Effector CD4-positive, alpha-beta T cell (primary cell): ENCODE measurements at regions not wholly inside any gene's neighbourhood (a gene's known extent, or its start where the extent isn't known, plus 50 kb on each side); places are given as distances from the start of the nearest gene placed in this dataset.
"Not testable (repeated sequence)": the region's sequence is repeated elsewhere in the genome, so short reads cannot be mapped to it uniquely, and the experiment has no call there.

Source experiments
- DNase-seq: peaks from one replicate; pipeline ENCODE4 v3.0.0-alpha.2; 2020

DNA sequence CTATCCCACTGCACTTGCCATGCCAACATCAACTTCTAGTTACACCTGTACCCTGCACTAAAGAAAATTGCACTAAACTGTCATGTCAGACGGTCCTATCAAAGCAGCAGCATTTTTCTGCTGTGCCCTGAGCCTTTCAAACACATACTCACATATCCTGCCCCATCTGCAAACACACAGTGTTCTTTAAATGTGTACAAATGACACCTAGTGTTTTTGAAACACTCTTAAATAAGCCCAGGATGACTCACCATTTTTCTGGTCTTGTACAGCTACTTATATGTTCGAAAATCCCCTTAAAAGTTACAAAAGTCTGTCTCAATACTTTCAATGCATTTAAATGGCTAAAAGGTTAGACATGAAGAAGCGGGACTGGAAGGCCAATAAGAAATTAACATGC, 346.7 kb upstream of the PPARGC1A start:
- no peak for DNase-seq

GRCh38 chr4:24236120-24236519, 346.3 kb upstream of the PPARGC1A start:
- DNase-seq = no peak

DNA sequence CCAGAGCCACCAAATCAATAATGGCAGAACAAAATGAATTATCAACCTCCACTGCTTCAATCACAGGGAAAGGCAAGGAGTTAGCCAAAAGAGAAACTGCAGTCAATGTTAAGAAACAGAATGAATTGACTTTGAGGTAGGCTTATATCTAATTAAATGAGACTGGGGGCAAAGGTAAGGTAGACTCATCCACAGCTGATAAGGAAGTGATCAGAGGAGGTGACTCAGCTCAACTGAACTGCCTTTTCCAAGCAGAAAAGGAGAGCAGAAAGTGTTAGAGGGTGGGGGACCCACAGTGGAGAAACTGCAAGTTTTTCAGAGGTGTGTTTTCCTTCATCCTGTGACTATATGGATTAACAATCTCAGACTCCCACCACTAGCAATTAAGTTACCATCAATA, 345.8 kb upstream of the PPARGC1A start:
- DNase-seq = no peak

- no peak for DNase-seq
Observed at GRCh38 chr4:24234288-24234848, 344.5 kb upstream of the PPARGC1A start.

DNA sequence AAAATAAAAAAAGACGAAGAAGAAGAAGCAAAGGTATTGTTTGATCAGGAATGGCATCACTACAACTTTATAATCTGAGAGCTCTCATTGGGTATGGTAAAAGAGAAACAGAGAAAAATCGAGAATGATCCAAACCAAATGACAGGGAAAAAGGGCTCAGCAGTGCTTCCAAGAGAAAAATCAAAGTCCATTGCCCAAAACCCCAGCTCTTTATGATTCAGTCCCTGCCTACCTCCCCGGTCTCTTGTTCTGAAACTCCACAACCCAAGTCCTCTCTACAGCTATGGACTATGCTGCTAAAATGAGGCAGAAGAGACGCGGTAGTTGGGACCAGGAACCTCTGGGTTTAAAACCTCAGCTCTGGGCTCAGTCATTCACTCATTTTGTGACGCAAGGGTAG, 341.1 kb upstream of the PPARGC1A start:
- DNase-seq = no peak

DNA sequence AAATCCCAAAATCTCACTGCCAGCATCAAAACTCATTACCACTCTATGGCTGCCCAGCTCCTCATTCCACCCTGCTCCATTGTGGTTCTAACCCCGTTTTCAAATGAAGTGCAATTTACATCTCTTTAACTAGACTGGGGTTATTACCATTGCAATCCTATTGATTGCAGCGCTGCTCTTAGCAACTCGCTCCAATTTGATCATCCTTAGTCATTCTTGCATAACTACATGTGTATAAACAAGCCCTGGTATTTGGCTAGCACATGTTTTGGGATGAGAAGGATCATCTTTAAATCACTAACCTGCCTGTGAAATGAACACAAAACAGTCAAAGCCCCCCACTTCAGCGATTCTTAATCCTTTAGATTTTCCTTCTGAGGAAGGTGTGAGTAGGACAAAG, 340.1 kb upstream of the PPARGC1A start:
- DNase-seq = no peak

DNA sequence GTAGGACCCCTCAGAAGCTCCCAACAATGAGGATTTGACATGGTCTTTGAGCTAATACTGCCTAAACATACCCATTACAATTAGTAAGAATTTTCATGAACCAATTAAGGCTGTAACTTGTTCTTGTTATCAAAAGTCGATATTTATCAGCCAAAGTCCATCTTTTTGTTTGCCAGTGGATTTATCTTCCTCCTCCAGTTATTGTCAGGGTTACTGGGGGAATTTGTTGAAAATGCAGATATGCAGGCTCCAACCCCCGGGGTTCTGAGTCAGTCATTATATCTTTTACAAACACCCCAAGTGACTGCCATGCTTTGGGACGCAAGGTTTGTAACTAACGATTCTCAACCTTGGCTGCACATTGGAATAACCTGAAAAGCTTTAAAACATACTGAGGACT, 338.8 kb upstream of the PPARGC1A start:
- no peak for DNase-seq

GRCh38 chr4:24226667-24227066, 336.8 kb upstream of the PPARGC1A start:
- DNase-seq = no peak

- DNase-seq = no peak
Observed at GRCh38 chr4:24226023-24226422, 336.2 kb upstream of the PPARGC1A start.

DNA sequence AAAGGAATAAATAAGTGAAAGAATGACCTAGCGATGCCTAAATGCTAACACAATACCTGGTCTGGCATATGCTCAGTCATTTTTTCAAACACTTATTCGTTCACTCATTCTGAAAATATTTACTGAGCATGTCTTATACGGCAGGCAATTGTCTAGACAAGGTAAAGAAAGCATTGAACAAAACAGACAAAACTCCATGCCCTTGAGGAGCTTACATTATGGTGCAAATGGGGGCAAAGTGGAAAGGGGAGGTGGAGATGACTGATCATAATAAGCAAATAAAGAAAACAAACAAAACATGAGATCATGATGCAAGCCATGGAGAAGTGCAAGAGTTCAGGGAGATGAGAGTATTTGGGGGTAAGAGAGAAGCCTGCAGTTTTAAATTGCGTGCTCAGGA, 334.6 kb upstream of the PPARGC1A start:
- DNase-seq = no peak

- no peak for DNase-seq
Observed at GRCh38 chr4:24219209-24219608, 329.4 kb upstream of the PPARGC1A start.

DNA sequence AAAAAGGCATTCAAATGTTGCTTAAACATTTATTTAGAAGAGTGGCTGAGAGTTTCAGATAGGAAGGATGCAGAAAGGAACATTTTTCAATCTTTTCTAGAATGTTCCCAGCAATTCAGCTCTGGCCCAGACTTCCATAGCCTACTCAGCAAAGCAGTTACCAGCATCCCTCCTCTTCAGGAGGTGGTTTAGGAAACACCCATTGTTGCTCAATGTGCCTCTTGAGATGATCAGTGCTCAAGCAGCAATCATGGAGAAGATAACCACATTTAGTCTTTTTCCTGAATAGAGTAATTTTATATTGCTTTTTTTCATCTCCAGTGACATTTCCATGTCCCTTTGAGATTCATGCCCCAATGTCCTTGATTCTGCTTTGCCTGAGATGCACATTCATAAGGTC, 328.7 kb upstream of the PPARGC1A start:
- no peak for DNase-seq

DNA sequence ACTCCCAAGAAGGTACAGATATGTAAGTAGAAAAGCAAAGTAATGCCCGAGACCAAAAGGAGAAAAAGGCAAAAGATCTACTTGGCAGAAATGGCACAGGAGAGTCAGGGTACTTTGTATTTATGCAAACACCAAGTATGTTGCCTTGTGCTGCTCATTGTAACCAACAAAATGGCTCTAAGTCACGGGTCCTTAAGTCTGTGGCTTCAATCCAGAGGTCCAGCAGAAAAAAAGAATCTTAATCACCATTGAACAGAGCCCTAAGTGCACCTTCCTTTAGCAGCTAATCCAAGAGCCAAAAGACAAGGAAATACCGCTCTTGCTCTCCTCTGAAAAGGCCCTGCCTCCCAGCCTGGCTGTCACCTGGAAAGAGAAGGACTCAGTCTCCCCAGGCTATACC, 324.9 kb upstream of the PPARGC1A start:
- no peak for DNase-seq

DNA sequence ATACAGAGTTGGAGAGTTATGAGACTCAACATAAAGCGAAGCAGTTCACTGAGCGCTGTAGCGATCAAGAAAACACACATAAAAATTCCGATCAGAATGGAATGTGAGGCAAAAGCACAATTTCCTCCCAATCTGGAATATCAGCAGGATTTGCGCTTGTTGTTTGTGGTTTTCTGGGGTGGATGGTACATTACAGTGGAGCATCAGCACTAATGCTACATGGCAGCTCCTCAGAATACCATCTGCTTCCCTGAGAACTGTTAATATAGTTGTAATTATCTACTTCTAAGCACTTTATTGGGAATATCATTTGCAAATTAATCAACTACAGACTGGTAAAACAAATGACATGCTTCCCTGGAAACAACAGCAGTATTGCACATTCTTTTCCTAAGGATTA, 324.1 kb upstream of the PPARGC1A start:
- DNase-seq = no peak

DNA sequence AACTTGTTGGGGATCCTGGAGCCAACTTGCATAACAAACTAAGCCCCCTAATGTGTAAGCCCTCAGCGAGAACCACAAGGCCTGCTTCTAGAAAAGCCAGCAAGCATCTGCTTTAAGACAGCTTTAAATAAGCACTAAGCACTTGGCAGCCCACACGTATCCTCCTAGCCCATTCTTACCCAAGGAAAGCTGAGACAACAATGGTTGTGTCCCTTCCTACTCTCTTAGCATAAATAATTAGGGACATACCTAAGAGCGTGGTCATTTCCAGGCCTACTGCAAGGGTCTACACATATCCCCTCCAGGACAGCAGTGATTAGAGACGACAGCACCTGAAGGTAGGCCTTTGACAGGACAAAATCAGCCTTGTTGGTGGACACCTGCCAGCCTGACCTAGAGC, 322.8 kb upstream of the PPARGC1A start:
- no peak for DNase-seq

DNA sequence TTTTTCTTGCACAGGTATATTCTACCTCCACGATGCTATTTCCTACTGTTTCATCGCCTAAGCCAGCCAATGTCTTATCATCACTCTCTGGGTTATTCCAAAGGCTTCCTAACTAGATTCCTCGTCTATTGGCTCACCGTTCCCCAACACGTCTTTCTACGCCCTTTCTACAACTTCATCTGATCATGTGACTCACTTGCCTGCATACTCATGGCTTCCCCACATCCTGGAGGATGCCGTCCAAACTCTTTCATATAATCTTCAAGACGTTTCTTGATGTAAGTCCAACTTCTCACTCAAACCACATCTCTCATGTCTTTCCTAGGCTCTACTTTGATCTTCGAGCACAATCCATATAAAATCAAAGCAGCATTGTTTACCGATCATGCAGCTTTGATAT, 322.0 kb upstream of the PPARGC1A start:
- DNase-seq = no peak

GRCh38 chr4:24210332-24210902, 320.6 kb upstream of the PPARGC1A start:
- no peak for DNase-seq

GRCh38 chr4:24209906-24210305, 320.1 kb upstream of the PPARGC1A start:
- no peak for DNase-seq

- DNase-seq = no peak
Observed at GRCh38 chr4:24209131-24209530, 319.3 kb upstream of the PPARGC1A start.

GRCh38 chr4:24208691-24209090, 318.8 kb upstream of the PPARGC1A start:
- no peak for DNase-seq

DNA sequence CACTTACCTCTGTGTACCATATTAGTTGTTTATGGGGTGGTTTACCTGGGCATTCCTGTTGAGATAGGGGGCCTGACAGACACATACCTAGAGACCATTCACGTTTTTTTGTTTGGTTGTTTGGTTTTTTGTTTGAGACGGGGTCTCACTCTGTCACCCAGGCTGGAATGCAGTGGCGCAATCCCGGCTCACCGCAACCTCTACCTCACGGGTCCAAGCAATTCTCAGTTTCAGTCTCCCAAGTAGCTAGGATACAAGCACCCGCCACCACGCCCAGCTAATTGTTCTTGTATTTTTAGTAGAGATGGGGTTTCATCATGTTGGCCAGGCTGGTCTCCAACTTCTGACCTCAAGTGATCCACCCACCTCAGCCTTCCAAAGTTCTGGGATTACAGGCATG, 314.9 kb upstream of the PPARGC1A start:
- not testable (repeated sequence) for DNase-seq

DNA sequence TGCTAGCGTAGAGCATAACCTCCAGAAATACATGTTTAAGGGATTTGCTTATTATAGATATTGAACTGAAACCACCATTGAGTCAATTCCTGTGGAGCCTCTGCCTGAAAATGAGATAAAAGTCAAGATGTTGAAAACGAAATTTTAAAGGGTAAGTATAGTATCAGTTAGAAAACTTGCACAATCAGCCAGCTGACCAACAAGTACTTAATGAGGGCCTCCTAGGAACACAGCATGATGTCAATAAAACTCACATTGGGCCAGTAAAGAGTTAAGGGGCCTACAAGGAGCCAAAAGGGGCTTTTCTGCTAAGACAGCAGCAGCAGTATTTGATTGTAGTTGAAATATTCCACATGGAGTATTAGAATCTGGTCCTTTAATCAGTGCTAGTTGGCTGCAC, 314.1 kb upstream of the PPARGC1A start:
- no peak for DNase-seq

DNA sequence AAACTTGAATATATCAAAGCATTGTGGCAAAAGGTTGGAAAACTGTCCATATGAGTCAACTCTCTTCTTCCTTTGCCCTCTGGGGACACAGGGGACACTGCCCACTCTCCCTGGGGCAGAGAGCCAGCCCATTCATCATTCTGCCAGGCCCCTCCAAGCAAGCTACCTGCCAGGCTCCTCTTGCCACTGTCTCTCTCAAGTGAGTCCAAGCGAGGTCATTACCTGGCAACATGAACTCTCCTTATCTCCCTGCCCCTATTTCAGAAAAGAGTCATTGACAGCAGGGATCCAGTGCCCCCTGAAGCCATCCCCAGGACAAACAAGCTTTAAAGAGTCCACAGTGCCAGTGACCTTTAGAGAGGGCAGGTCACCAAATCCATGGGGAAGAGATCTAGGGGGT, 312.7 kb upstream of the PPARGC1A start:
- no peak for DNase-seq

DNA sequence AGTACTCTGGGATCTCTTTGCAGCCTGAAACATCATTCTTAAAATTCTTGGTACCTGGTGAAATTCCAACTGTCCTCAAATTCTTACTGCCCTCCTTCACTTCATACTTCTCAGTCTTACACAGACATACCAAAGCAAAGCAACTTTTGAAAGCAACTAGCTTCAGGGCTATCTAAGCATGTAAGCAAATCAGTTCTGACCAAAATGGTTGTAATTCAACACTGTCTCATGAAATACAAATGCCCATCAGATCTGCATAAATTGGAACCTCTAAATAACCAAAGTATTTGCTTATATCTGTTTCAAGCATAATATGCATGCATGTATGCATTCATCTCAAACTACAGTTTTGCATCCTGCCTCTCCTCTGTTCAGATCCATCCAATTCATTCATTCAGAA, 308.1 kb upstream of the PPARGC1A start:
- DNase-seq = no peak

DNA sequence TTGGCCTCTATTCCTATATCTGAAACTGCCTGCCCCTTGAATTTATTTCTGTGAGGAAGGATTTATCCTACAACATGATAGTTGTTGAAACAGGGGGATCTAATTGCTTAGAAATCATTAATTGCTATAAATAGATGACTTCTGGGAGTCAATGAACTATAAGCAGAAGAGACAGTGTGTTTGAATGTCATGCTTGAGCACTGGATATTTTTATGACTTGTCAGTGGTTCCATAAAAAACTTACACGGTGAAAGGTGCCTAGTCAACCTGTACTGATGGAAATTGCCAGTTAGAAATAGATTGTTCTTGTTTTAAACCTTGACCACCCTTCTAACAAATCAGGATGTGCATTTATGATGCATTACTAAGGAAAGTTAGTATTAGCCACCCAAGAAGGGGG, 306.9 kb upstream of the PPARGC1A start:
- no peak for DNase-seq
